PC-3 (cell line): ENCODE measurements at regions not wholly inside any gene's neighbourhood (a gene's known extent, or its start where the extent isn't known, plus 50 kb on each side); places are given as distances from the start of the nearest gene placed in this dataset.
"Not testable (repeated sequence)": the region's sequence is repeated elsewhere in the genome, so short reads cannot be mapped to it uniquely, and the experiment has no call there.

Source experiments
- CTCF ChIP-seq: fragments of 300-600 bp; sonication (generic); conservative IDR thresholded peaks from 2 replicates; pipeline ENCODE4 v1.5.1; 2017; ENCODE audit warnings: antibody characterized with exemption, low read depth, mild to moderate bottlenecking, low read length
- EZH2phosphoT487 ChIP-seq: fragments of 300-600 bp; sonication (generic); IDR thresholded peaks from 2 replicates; pipeline ENCODE4 v1.6.1; 2018; ENCODE audit warnings: mild to moderate bottlenecking, antibody characterized with exemption, low read length, borderline replicate concordance

DNA sequence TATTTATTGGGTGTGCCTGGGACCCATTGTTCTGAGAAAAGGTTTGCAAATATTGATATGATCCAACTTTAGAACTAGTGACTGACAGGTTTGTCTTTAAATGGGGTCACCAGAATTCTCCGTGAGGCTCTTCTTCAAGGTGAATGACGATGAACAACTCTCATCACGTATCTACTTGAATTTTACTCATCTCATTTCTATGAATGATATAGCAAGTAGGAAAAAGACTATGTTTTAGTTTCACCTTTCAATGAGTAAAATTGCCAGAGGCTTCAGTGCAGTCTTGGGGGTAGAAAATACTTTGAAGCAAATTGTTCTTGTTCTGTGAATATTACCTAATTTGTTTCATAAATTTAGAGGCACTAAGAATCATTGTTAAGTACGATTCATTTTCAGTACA, 232.0 kb downstream of the ANKRD36 start:
- TF ChIP-seq EZH2phosphoT487, CTCF: not testable (repeated sequence)
